PC-9 (cell line): ENCODE measurements at regions not wholly inside any gene's neighbourhood (a gene's known extent, or its start where the extent isn't known, plus 50 kb on each side); places are given as distances from the start of the nearest gene placed in this dataset.

Experiments used
- BruUV-seq: library from RNA; stranded (reverse); fragments of 400-500 nt; replicated peaks from 2 replicates; lab custom pipeline; 2021; lab: Mats Ljungman, UMichigan
- CTCF ChIA-PET: fragments of 300-600 bp; sonication (Branson Sonifier 250); formaldehyde crosslinking; loops from one replicate; lab custom pipeline; 2022; ENCODE audit warnings: antibody characterized with exemption; lab: Charles Lee
- POLR2A ChIA-PET: fragments of 300-600 bp; sonication (Branson Sonifier 250); formaldehyde crosslinking; loops from one replicate; lab custom pipeline; 2022; ENCODE audit warnings: antibody characterized with exemption; ENCODE audit not compliant: unreplicated experiment; lab: Charles Lee
- DNase-seq, 2 experiments: peaks; one replicate each; pipeline versions ENCODE4 v3.0.0 to v3.0.0-alpha.2; 2015 to 2022; ENCODE audit warnings: mixed read lengths in 1 of 2
- H2AFZ ChIP-seq: fragments of 200-600 bp; sonication (generic); 2 replicates; pipeline ENCODE4 v1.8.1; 2017; ENCODE audit warnings: antibody characterized with exemption
- H3F3A ChIP-seq: fragments of 200-600 bp; sonication (generic); 2 replicates; pipeline ENCODE4 v1.8.1; 2017; ENCODE audit warnings: antibody characterized with exemption, mild to moderate bottlenecking, low read depth; ENCODE audit not compliant: insufficient read depth
- H3K27ac ChIP-seq: fragments of 200-600 bp; sonication (generic); 2 replicates; pipeline ENCODE4 v1.6.1; 2016; ENCODE audit warnings: mixed run types
- H3K27me3 ChIP-seq: fragments of 200-600 bp; sonication (generic); 2 replicates; pipeline ENCODE4 v1.6.1; 2016; ENCODE audit warnings: low read depth, mixed run types; ENCODE audit not compliant: insufficient read depth
- H3K36me3 ChIP-seq: fragments of 200-600 bp; sonication (generic); 2 replicates; pipeline ENCODE4 v1.6.1; 2016; ENCODE audit warnings: low read depth, mixed run types
- H3K4me1 ChIP-seq: fragments of 200-600 bp; sonication (generic); replicated peaks from 2 replicates; pipeline ENCODE4 v1.6.1; 2016; ENCODE audit warnings: mixed run types; ENCODE audit not compliant: insufficient read depth
- H3K4me2 ChIP-seq: fragments of 200-600 bp; sonication (generic); 2 replicates; pipeline ENCODE4 v1.6.1; 2017; ENCODE audit warnings: mixed run types
- H3K4me3 ChIP-seq: fragments of 200-600 bp; sonication (generic); 2 replicates; pipeline ENCODE4 v1.6.1; 2016; ENCODE audit warnings: mixed run types
- H3K79me2 ChIP-seq: fragments of 200-600 bp; sonication (generic); 2 replicates; pipeline ENCODE4 v1.6.1; 2017; ENCODE audit warnings: low read depth, mixed run types
- H3K9me2 ChIP-seq: fragments of 200-600 bp; sonication (generic); 2 replicates; pipeline ENCODE4 v1.8.1; 2017; ENCODE audit warnings: mild to moderate bottlenecking; ENCODE audit not compliant: insufficient read depth
- H3K9me3 ChIP-seq: fragments of 200-600 bp; sonication (generic); 2 replicates; pipeline ENCODE4 v1.8.1; 2016; ENCODE audit warnings: low read depth; ENCODE audit not compliant: insufficient read depth
- H4K20me1 ChIP-seq: fragments of 200-600 bp; sonication (generic); 2 replicates; pipeline ENCODE4 v1.8.1; 2017; ENCODE audit not compliant: insufficient read depth
- CTCF ChIP-seq: fragments of 200-600 bp; sonication (generic); conservative IDR thresholded peaks from 2 replicates; pipeline ENCODE4 v1.6.1; 2017; ENCODE audit warnings: mixed run types, antibody characterized with exemption, mild to moderate bottlenecking, moderate library complexity
- EZH2 ChIP-seq: fragments of 200-600 bp; sonication (generic); IDR thresholded peaks from 2 replicates; pipeline ENCODE4 v1.8.0; 2017; ENCODE audit warnings: antibody characterized with exemption, low read depth
- intact Hi-C: fragments of 100-400 bp; cut with micrococcal nuclease; formaldehyde crosslinking; loops from one replicate; pipeline ENCODE4 v1.10.0; 2022; ENCODE audit not compliant: unreplicated experiment

- Histone ChIP-seq H3K9me2 (no peaks in the 10 kb centered on the region), H3K27me3 (peaks cover 93% of the 10 kb centered on the region), H4K20me1 (peaks cover 5% of the 10 kb centered on the region), H3K4me1 (no peaks in the 10 kb centered on the region), H3K9me3 (no peaks in the 10 kb centered on the region), H3F3A (no peaks in the 10 kb centered on the region), H3K4me3 (no peak overlapping the region), H3K4me2 (no peak overlapping the region), H2AFZ (no peak overlapping the region), H3K27ac (no peak overlapping the region), H3K79me2 (no peaks in the 10 kb centered on the region), H3K36me3 (no peaks in the 10 kb centered on the region)
- BruUV-seq, result no TSS peak
- POLR2A ChIA-PET, result no interaction called here
- intact Hi-C loops, result no loop called here
- CTCF ChIA-PET, result no interaction called here
- TF ChIP-seq EZH2 (no peak), CTCF (no peak)
- DNase-seq, result no peak
Measured at GRCh38 chr7:364536-364935, 74.6 kb downstream of the FOXL3 start.

GRCh38 chr7:365593-365992 is 75.6 kb downstream of the FOXL3 start:
- TF ChIP-seq EZH2 (no peak), CTCF (no peak)
- H3K4me3 ChIP-seq, result no peak overlapping the region
- no peak overlapping the region for H3K4me2 ChIP-seq
- no peak for DNase-seq
- ChIA-PET CTCF (no interaction called here), POLR2A (no interaction called here)
- no peak overlapping the region for H3K27ac ChIP-seq
- peaks cover 5% of the 10 kb centered on the region; the same call in 1 of the 2 replicates for H4K20me1 ChIP-seq
- H3K9me3 ChIP-seq, result no peaks in the 10 kb centered on the region
- BruUV-seq, result no TSS peak
- no peaks in the 10 kb centered on the region for H3K9me2 ChIP-seq
- H2AFZ ChIP-seq, result no peak overlapping the region
- no peaks in the 10 kb centered on the region for H3K36me3 ChIP-seq
- H3K27me3 ChIP-seq, result peaks cover 91% of the 10 kb centered on the region
- intact Hi-C loops, result no loop called here
- H3K79me2 ChIP-seq, result no peaks in the 10 kb centered on the region
- H3K4me1 ChIP-seq, result no peaks in the 10 kb centered on the region
- no peaks in the 10 kb centered on the region for H3F3A ChIP-seq

- H3K27ac ChIP-seq, result no peak overlapping the region
- H3K4me3 ChIP-seq, result no peak overlapping the region
- H3K4me1 ChIP-seq, result no peaks in the 10 kb centered on the region
- no peak for DNase-seq
- H3K79me2 ChIP-seq, result no peaks in the 10 kb centered on the region
- CTCF ChIA-PET, result no interaction called here
- H4K20me1 ChIP-seq, result peaks cover 5% of the 10 kb centered on the region; the same call in 1 of the 2 replicates
- no peaks in the 10 kb centered on the region for H3F3A ChIP-seq
- BruUV-seq, result no TSS peak
- H2AFZ ChIP-seq, result no peak overlapping the region
- no peak overlapping the region for H3K4me2 ChIP-seq
- POLR2A ChIA-PET, result no interaction called here
- no peaks in the 10 kb centered on the region for H3K9me3 ChIP-seq
- no peak for TF ChIP-seq EZH2
- no peak for TF ChIP-seq CTCF
- H3K36me3 ChIP-seq, result no peaks in the 10 kb centered on the region
- no peaks in the 10 kb centered on the region for H3K9me2 ChIP-seq
- peaks cover 85% of the 10 kb centered on the region for H3K27me3 ChIP-seq
- intact Hi-C loops, result no loop called here
Measured at GRCh38 chr7:366161-366803, 76.3 kb downstream of the FOXL3 start.
